WTC11 (cell line): ENCODE measurements at regions not wholly inside any gene's neighbourhood (a gene's known extent, or its start where the extent isn't known, plus 50 kb on each side); places are given as distances from the start of the nearest gene placed in this dataset.

Source experiments
- ATAC-seq: fragments of 200-7000 bp; cut with Tn5 transposase; 2 replicates; pipeline ENCODE4 v1.10.0; 2021; ENCODE audit warnings: mild to moderate bottlenecking, moderate library complexity
- CTCF ChIA-PET: fragments of 300-600 bp; sonication (Branson Sonifier 250); formaldehyde crosslinking; loops from one replicate; lab custom pipeline; 2021; ENCODE audit warnings: antibody characterized with exemption; lab: Charles Lee
- POLR2A ChIA-PET: fragments of 350-600 bp; sonication (Branson Sonifier 250); formaldehyde crosslinking; loops from one replicate; lab custom pipeline; 2021; ENCODE audit warnings: antibody characterized with exemption; lab: Charles Lee
- DNase-seq: peaks from one replicate; pipeline ENCODE4 v3.0.0; 2021; ENCODE audit warnings: low spot score
- H3K27ac Mint-ChIP-seq: 2 replicates; pipeline ENCODE4 v1.8.0; 2021; ENCODE audit warnings: mixed read lengths
- H3K27me3 Mint-ChIP-seq: 2 replicates; pipeline ENCODE4 v1.8.0; 2021; ENCODE audit warnings: low read depth, mild to moderate bottlenecking, moderate library complexity, mixed read lengths
- H3K36me3 Mint-ChIP-seq: 2 replicates; pipeline ENCODE4 v1.8.0; 2021; ENCODE audit warnings: mixed read lengths
- H3K4me1 Mint-ChIP-seq: 2 replicates; pipeline ENCODE4 v1.8.0; 2022; ENCODE audit warnings: mixed read lengths
- H3K4me3 Mint-ChIP-seq: 2 replicates; pipeline ENCODE4 v1.8.0; 2021; ENCODE audit warnings: mild to moderate bottlenecking, moderate library complexity, mixed read lengths
- H3K9me3 Mint-ChIP-seq: 2 replicates; pipeline ENCODE4 v1.8.0; 2021; ENCODE audit warnings: mixed read lengths
- CREB1 ChIP-seq: sonication (generic); formaldehyde crosslinking; IDR thresholded peaks from 2 replicates; pipeline ENCODE4 v1.8.0; 2023; ENCODE audit warnings: mild to moderate bottlenecking, missing genetic modification reagents
- ERG ChIP-seq: fragments of 250-450 bp; sonication (Bioruptor Pico); IDR thresholded peaks from 2 replicates; pipeline ENCODE4 v1.8.0; 2021; ENCODE audit warnings: mild to moderate bottlenecking
- FOXP1 ChIP-seq: sonication (generic); formaldehyde crosslinking; IDR thresholded peaks from 2 replicates; pipeline ENCODE4 v1.8.0; 2022; ENCODE audit warnings: missing genetic modification reagents, mild to moderate bottlenecking, moderate library complexity, borderline replicate concordance
- FOXP4 ChIP-seq: sonication (generic); formaldehyde crosslinking; IDR thresholded peaks from 2 replicates; pipeline ENCODE4 v1.8.0; 2022; ENCODE audit warnings: mild to moderate bottlenecking, missing genetic modification reagents
- JAZF1 ChIP-seq: fragments of 250-450 bp; sonication (Bioruptor Pico); IDR thresholded peaks from 2 replicates; pipeline ENCODE4 v1.9.0; 2021; ENCODE audit warnings: moderate library complexity, mild to moderate bottlenecking, inconsistent platforms
- KAT7 ChIP-seq: sonication (generic); formaldehyde crosslinking; IDR thresholded peaks from 2 replicates; pipeline ENCODE4 v1.8.1; 2023; ENCODE audit warnings: missing genetic modification reagents, mild to moderate bottlenecking, borderline replicate concordance
- NFE2L1 ChIP-seq: sonication (generic); formaldehyde crosslinking; IDR thresholded peaks from 2 replicates; pipeline ENCODE4 v1.8.1; 2023; ENCODE audit warnings: missing genetic modification reagents
- NR3C1 ChIP-seq: sonication (generic); formaldehyde crosslinking; conservative IDR thresholded peaks from 2 replicates; pipeline ENCODE4 v1.8.1; 2023; ENCODE audit warnings: low read depth, mild to moderate bottlenecking, missing genetic modification reagents
- OVOL2 ChIP-seq: fragments of 250-450 bp; sonication (Bioruptor Pico); IDR thresholded peaks from 2 replicates; pipeline ENCODE4 v1.9.0; 2021; ENCODE audit warnings: mild to moderate bottlenecking, borderline replicate concordance
- SP1 ChIP-seq: sonication (generic); formaldehyde crosslinking; conservative IDR thresholded peaks from 2 replicates; pipeline ENCODE4 v1.8.1; 2022; ENCODE audit warnings: missing genetic modification reagents
- TEAD1 ChIP-seq: sonication (generic); formaldehyde crosslinking; IDR thresholded peaks from 2 replicates; pipeline ENCODE4 v1.8.0; 2022; ENCODE audit warnings: mild to moderate bottlenecking, missing genetic modification reagents
- TEAD4 ChIP-seq: sonication (generic); formaldehyde crosslinking; IDR thresholded peaks from 2 replicates; pipeline ENCODE4 v1.8.0; 2022; ENCODE audit warnings: mild to moderate bottlenecking, missing genetic modification reagents
- TP53 ChIP-seq: sonication (generic); formaldehyde crosslinking; IDR thresholded peaks from 2 replicates; pipeline ENCODE4 v1.8.1; 2023; ENCODE audit warnings: mild to moderate bottlenecking, missing genetic modification reagents
- ZNF121 ChIP-seq: sonication (generic); formaldehyde crosslinking; IDR thresholded peaks from 2 replicates; pipeline ENCODE4 v1.8.0; 2023; ENCODE audit warnings: missing genetic modification reagents
- ZNF416 ChIP-seq: fragments of 250-450 bp; sonication (Bioruptor Pico); IDR thresholded peaks from 2 replicates; pipeline ENCODE4 v1.9.0; 2021; ENCODE audit warnings: mild to moderate bottlenecking, inconsistent platforms
- ZNF423 ChIP-seq: fragments of 250-450 bp; sonication (Bioruptor Pico); IDR thresholded peaks from 2 replicates; pipeline ENCODE4 v2.1.2; 2022; ENCODE audit warnings: mild to moderate bottlenecking, moderate library complexity
- TF ChIP-seq, protein P1 (sequence below): sonication (generic); formaldehyde crosslinking; IDR thresholded peaks from 2 replicates; pipeline ENCODE4 v1.8.1; 2022; ENCODE audit warnings: low read depth, missing genetic modification reagents, borderline replicate concordance
- TF ChIP-seq, protein P2 (sequence below): sonication (generic); formaldehyde crosslinking; IDR thresholded peaks from 2 replicates; pipeline ENCODE4 v1.8.1; 2023; ENCODE audit warnings: mild to moderate bottlenecking, moderate library complexity, missing genetic modification reagents
- TF ChIP-seq, protein P3 (sequence below): sonication (generic); formaldehyde crosslinking; IDR thresholded peaks from 2 replicates; pipeline ENCODE4 v1.8.0; 2022; ENCODE audit warnings: mild to moderate bottlenecking, missing genetic modification reagents
- TF ChIP-seq, protein P4 (sequence below): sonication (generic); formaldehyde crosslinking; IDR thresholded peaks from 2 replicates; pipeline ENCODE4 v1.8.1; 2022; ENCODE audit warnings: low read depth, mild to moderate bottlenecking, moderate library complexity, missing genetic modification reagents, borderline replicate concordance

GRCh38 chr5:108531367-108532128, 149.7 kb upstream of the FBXL17 start:
- ChIA-PET POLR2A (no interaction called here), CTCF (no interaction called here)
- no peak overlapping the region for H3K4me3 Mint-ChIP-seq
- peaks cover 24% of the 10 kb centered on the region for H3K4me1 Mint-ChIP-seq
- no peak overlapping the region for H3K27ac Mint-ChIP-seq
- TF ChIP-seq ZNF416 (CRISPR knock-in tag) (no peak), OVOL2 (CRISPR knock-in tag) (no peak), NFE2L1 (CRISPR knock-in tag) (no peak), TEAD4 (CRISPR knock-in tag) (no peak), ZNF121 (CRISPR knock-in tag) (no peak), FOXP1 (CRISPR knock-in tag) (no peak), FOXP4 (CRISPR knock-in tag) (no peak), TP53 (no peak), ZNF423 (CRISPR knock-in tag) (no peak), CREB1 (CRISPR knock-in tag) (no peak), KAT7 (CRISPR knock-in tag) (no peak)
- TF ChIP-seq, protein P1, sequence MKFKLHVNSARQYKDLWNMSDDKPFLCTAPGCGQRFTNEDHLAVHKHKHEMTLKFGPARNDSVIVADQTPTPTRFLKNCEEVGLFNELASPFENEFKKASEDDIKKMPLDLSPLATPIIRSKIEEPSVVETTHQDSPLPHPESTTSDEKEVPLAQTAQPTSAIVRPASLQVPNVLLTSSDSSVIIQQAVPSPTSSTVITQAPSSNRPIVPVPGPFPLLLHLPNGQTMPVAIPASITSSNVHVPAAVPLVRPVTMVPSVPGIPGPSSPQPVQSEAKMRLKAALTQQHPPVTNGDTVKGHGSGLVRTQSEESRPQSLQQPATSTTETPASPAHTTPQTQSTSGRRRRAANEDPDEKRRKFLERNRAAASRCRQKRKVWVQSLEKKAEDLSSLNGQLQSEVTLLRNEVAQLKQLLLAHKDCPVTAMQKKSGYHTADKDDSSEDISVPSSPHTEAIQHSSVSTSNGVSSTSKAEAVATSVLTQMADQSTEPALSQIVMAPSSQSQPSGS (CRISPR knock-in tag) = no peak
- TF ChIP-seq, protein P2, sequence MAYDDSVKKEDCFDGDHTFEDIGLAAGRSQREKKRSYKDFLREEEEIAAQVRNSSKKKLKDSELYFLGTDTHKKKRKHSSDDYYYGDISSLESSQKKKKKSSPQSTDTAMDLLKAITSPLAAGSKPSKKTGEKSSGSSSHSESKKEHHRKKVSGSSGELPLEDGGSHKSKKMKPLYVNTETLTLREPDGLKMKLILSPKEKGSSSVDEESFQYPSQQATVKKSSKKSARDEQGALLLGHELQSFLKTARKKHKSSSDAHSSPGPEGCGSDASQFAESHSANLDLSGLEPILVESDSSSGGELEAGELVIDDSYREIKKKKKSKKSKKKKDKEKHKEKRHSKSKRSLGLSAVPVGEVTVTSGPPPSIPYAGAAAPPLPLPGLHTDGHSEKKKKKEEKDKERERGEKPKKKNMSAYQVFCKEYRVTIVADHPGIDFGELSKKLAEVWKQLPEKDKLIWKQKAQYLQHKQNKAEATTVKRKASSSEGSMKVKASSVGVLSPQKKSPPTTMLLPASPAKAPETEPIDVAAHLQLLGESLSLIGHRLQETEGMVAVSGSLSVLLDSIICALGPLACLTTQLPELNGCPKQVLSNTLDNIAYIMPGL = no peak
- TF ChIP-seq, protein P3, sequence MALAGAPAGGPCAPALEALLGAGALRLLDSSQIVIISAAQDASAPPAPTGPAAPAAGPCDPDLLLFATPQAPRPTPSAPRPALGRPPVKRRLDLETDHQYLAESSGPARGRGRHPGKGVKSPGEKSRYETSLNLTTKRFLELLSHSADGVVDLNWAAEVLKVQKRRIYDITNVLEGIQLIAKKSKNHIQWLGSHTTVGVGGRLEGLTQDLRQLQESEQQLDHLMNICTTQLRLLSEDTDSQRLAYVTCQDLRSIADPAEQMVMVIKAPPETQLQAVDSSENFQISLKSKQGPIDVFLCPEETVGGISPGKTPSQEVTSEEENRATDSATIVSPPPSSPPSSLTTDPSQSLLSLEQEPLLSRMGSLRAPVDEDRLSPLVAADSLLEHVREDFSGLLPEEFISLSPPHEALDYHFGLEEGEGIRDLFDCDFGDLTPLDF (CRISPR knock-in tag) = no peak
- TF ChIP-seq, all 79 proteins: peak for 0
- DNase-seq = no peak
- Mint-ChIP-seq H3K27me3 (peaks cover 2% of the 10 kb centered on the region), H3K36me3 (peaks cover 40% of the 10 kb centered on the region), H3K9me3 (peaks cover 56% of the 10 kb centered on the region)
- no peak for ATAC-seq

- no peak for ATAC-seq
- TF ChIP-seq JAZF1 (CRISPR knock-in tag) = no peak
- TF ChIP-seq NR3C1 (CRISPR knock-in tag) = no peak
These were observed 148.8 kb upstream of the FBXL17 start for GRCh38 chr5:108530706-108531105.

GRCh38 chr5:108529381-108529780, 147.5 kb upstream of the FBXL17 start:
- DNase-seq (no peak), ATAC-seq (no peak)
- ChIA-PET CTCF (no interaction called here), POLR2A (no interaction called here)
- peaks cover 7% of the 10 kb centered on the region for H3K27me3 Mint-ChIP-seq
- peaks cover 17% of the 10 kb centered on the region for H3K4me1 Mint-ChIP-seq
- peaks cover 76% of the 10 kb centered on the region for H3K9me3 Mint-ChIP-seq
- no peak overlapping the region for H3K4me3 Mint-ChIP-seq
- H3K36me3 Mint-ChIP-seq = peaks cover 59% of the 10 kb centered on the region
- H3K27ac Mint-ChIP-seq = no peak overlapping the region
- TF ChIP-seq, protein P3 (CRISPR knock-in tag) = no peak
- TF ChIP-seq FOXP1 (CRISPR knock-in tag) (no peak), TEAD1 (no peak), ERG (no peak), SP1 (no peak)
- TF ChIP-seq, protein P4, sequence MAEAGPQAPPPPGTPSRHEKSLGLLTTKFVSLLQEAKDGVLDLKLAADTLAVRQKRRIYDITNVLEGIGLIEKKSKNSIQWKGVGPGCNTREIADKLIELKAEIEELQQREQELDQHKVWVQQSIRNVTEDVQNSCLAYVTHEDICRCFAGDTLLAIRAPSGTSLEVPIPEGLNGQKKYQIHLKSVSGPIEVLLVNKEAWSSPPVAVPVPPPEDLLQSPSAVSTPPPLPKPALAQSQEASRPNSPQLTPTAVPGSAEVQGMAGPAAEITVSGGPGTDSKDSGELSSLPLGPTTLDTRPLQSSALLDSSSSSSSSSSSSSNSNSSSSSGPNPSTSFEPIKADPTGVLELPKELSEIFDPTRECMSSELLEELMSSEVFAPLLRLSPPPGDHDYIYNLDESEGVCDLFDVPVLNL (CRISPR knock-in tag) = no peak

More at GRCh38 chr5:108530706-108531105, 148.8 kb upstream of the FBXL17 start:
- Mint-ChIP-seq H3K4me1 (peaks cover 18% of the 10 kb centered on the region), H3K4me3 (no peak overlapping the region), H3K27me3 (peaks cover 7% of the 10 kb centered on the region), H3K9me3 (peaks cover 65% of the 10 kb centered on the region), H3K36me3 (peaks cover 48% of the 10 kb centered on the region), H3K27ac (no peak overlapping the region)
- CTCF ChIA-PET = no interaction called here
- POLR2A ChIA-PET = no interaction called here
- DNase-seq = no peak
